HEK293 (cell line): ENCODE measurements at regions not wholly inside any gene's neighbourhood (a gene's known extent, or its start where the extent isn't known, plus 50 kb on each side); places are given as distances from the start of the nearest gene placed in this dataset.

Experiments used
- CTCF ChIA-PET: fragments of 350-600 bp; formaldehyde crosslinking; extraction: SDS; loops from one replicate; lab custom pipeline; 2021; ENCODE audit warnings: antibody characterized with exemption; lab: Yijun Ruan, JAX
- POLR2A ChIA-PET: fragments of 300-600 bp; formaldehyde crosslinking; extraction: SDS; loops from one replicate; lab custom pipeline; 2020; ENCODE audit warnings: antibody characterized with exemption, inconsistent platforms; lab: Yijun Ruan, JAX
- H3K27ac ChIP-seq: fragments of 200-500 bp; sonication (Bioruptor generic); 2 replicates; pipeline ENCODE4 v1.5.1; 2014; ENCODE audit warnings: low read depth, low read length, control low read depth, inconsistent platforms; ENCODE audit errors: extremely low read depth
- H3K36me3 ChIP-seq, 2 experiments: fragments of 200-500 bp in 1 of 2; sonication (Bioruptor generic) in 1 of 2; 1 replicate in 1 of 2; 2 replicates in 1 of 2; pipeline ENCODE4 v1.5.1; 2014 to 2017; ENCODE audit warnings: inconsistent platforms in 2 of 2, low read length in 2 of 2; ENCODE audit not compliant: control insufficient read depth in 2 of 2, insufficient read depth in 1 of 2
- H3K4me1 ChIP-seq: fragments of 200-500 bp; sonication (Bioruptor generic); 2 replicates; pipeline ENCODE4 v1.5.1; 2014; ENCODE audit warnings: mild to moderate bottlenecking, low read length, inconsistent platforms; ENCODE audit not compliant: control insufficient read depth, insufficient read depth
- H3K4me3 ChIP-seq: 2 replicates; pipeline ENCODE4 v1.5.1; 2011; ENCODE audit warnings: low read depth, mild to moderate bottlenecking, control low read depth, low read length, moderate library complexity
- H3K9me3 ChIP-seq: fragments of 200-500 bp; sonication (Bioruptor generic); 2 replicates; pipeline ENCODE4 v1.5.1; 2014; ENCODE audit warnings: low read depth, low read length, inconsistent platforms; ENCODE audit not compliant: control insufficient read depth, insufficient read depth
- SETDB1 ChIP-seq: IDR thresholded peaks from one replicate; pipeline ENCODE4 v1.6.1; 2017; ENCODE audit warnings: mild to moderate bottlenecking, low read length, moderate library complexity, mixed read lengths; ENCODE audit not compliant: insufficient read length
- SP3 ChIP-seq: fragments of 450-650 bp; formaldehyde crosslinking; IDR thresholded peaks from 2 replicates; pipeline ENCODE4 v1.5.1; 2016; ENCODE audit warnings: missing biosample characterization, missing genetic modification characterization
- ZBTB48 ChIP-seq: fragments of 450-650 bp; formaldehyde crosslinking; IDR thresholded peaks from 2 replicates; pipeline ENCODE4 v1.5.1; 2016; ENCODE audit warnings: missing biosample characterization, missing genetic modification characterization
- ZFHX2 ChIP-seq: fragments of 450-650 bp; formaldehyde crosslinking; conservative IDR thresholded peaks from 2 replicates; pipeline ENCODE4 v1.5.1; 2016; ENCODE audit warnings: missing biosample characterization, missing genetic modification characterization
- ZNF155 ChIP-seq: fragments of 450-650 bp; formaldehyde crosslinking; IDR thresholded peaks from 2 replicates; pipeline ENCODE4 v1.5.1; 2016; ENCODE audit warnings: missing biosample characterization, missing genetic modification characterization
- ZNF394 ChIP-seq: fragments of 450-650 bp; formaldehyde crosslinking; IDR thresholded peaks from 2 replicates; pipeline ENCODE4 v1.5.1; 2016; ENCODE audit warnings: missing biosample characterization, missing genetic modification characterization, mild to moderate bottlenecking, moderate library complexity, borderline replicate concordance
- ZNF426 ChIP-seq: fragments of 450-650 bp; formaldehyde crosslinking; IDR thresholded peaks from 2 replicates; pipeline ENCODE4 v1.5.1; 2017; ENCODE audit warnings: missing biosample characterization, missing genetic modification characterization, mild to moderate bottlenecking, inconsistent platforms, moderate library complexity
- ZNF433 ChIP-seq: fragments of 450-650 bp; formaldehyde crosslinking; IDR thresholded peaks from 2 replicates; pipeline ENCODE4 v1.5.1; 2016; ENCODE audit warnings: missing biosample characterization, missing genetic modification characterization, low read depth
- ZNF558 ChIP-seq: fragments of 450-650 bp; formaldehyde crosslinking; IDR thresholded peaks from 2 replicates; pipeline ENCODE4 v1.5.1; 2016; ENCODE audit warnings: missing biosample characterization, missing genetic modification characterization
- ZNF677 ChIP-seq: fragments of 450-650 bp; IDR thresholded peaks from 2 replicates; pipeline ENCODE4 v1.5.0; 2018; ENCODE audit warnings: missing biosample characterization, mild to moderate bottlenecking, missing genetic modification characterization, moderate library complexity
- TF ChIP-seq, protein P1 (sequence below): fragments of 450-650 bp; formaldehyde crosslinking; IDR thresholded peaks from 2 replicates; pipeline ENCODE4 v1.5.1; 2016; ENCODE audit warnings: missing biosample characterization, missing genetic modification characterization, borderline replicate concordance
- TF ChIP-seq, protein P2 (sequence below): fragments of 450-650 bp; formaldehyde crosslinking; IDR thresholded peaks from 2 replicates; pipeline ENCODE4 v1.5.1; 2016; ENCODE audit warnings: missing biosample characterization, missing genetic modification characterization
- TF ChIP-seq, protein P3 (sequence below): fragments of 450-650 bp; formaldehyde crosslinking; conservative IDR thresholded peaks from 2 replicates; pipeline ENCODE4 v1.5.1; 2016; ENCODE audit warnings: low read depth, missing biosample characterization, missing genetic modification characterization
- TF ChIP-seq, protein P4 (sequence below): fragments of 450-650 bp; IDR thresholded peaks from 2 replicates; pipeline ENCODE4 v1.5.1; 2018; ENCODE audit warnings: missing biosample characterization, mild to moderate bottlenecking, missing genetic modification characterization
- TF ChIP-seq, protein P5 (sequence below): IDR thresholded peaks from 2 replicates; pipeline ENCODE4 v1.6.1; 2011; ENCODE audit warnings: mild to moderate bottlenecking, low read depth, low read length, borderline replicate concordance
- TF ChIP-seq, protein P6 (sequence below): fragments of 450-650 bp; formaldehyde crosslinking; IDR thresholded peaks from 2 replicates; pipeline ENCODE4 v1.5.1; 2016; ENCODE audit warnings: missing biosample characterization, missing genetic modification characterization

DNA sequence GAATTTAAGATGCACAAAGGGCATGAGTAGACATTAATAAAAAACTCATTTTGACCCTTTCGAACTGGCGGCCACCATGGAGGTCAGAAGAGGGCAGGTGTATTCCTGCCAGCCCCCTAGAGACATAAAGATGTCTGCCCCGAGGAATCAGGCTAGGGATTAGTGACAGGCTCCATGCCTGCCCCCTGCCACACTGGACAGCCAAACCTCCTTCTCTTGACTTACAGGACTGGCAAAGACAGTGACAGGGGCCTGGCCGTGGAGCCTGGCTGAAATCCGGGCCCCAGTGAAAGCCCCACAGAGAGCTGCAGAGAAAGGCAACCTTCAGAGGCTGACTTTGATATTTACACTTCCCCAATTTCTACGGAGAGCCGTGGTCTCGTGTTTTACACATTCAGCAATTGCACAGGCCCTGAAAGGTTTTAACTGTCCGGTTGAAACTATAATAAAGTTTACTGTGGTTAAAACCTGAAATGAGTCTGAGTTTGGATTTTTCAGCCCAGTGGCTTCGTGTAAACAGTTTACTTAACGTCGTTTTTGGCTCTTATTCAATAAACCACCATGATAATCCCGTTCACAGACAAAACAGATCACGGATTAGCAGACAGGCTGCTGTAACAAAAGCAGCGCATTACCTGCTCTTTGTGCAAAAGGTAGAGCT is 243.9 kb upstream of the MYOCD start:
- Histone ChIP-seq H3K4me1 (no peaks in the 10 kb centered on the region), H3K27ac (no peak overlapping the region), H3K9me3 (no peaks in the 10 kb centered on the region), H3K36me3 (no peaks in the 10 kb centered on the region), H3K4me3 (no peak overlapping the region)
- ChIA-PET CTCF (interaction anchor here (0.7 kb wide), 1 partner anchor 611 kb away, joined by 3 read pairs; no protein-coding TSS in a partner anchor), POLR2A (no interaction called here)
- TF ChIP-seq ZNF677 (tag by site-specific recombination), result no peak
- no peak for TF ChIP-seq SP3 (tag by site-specific recombination)
- TF ChIP-seq ZNF155, result no peak
- no peak for TF ChIP-seq ZNF433 (tag by site-specific recombination)
- TF ChIP-seq, protein P1, sequence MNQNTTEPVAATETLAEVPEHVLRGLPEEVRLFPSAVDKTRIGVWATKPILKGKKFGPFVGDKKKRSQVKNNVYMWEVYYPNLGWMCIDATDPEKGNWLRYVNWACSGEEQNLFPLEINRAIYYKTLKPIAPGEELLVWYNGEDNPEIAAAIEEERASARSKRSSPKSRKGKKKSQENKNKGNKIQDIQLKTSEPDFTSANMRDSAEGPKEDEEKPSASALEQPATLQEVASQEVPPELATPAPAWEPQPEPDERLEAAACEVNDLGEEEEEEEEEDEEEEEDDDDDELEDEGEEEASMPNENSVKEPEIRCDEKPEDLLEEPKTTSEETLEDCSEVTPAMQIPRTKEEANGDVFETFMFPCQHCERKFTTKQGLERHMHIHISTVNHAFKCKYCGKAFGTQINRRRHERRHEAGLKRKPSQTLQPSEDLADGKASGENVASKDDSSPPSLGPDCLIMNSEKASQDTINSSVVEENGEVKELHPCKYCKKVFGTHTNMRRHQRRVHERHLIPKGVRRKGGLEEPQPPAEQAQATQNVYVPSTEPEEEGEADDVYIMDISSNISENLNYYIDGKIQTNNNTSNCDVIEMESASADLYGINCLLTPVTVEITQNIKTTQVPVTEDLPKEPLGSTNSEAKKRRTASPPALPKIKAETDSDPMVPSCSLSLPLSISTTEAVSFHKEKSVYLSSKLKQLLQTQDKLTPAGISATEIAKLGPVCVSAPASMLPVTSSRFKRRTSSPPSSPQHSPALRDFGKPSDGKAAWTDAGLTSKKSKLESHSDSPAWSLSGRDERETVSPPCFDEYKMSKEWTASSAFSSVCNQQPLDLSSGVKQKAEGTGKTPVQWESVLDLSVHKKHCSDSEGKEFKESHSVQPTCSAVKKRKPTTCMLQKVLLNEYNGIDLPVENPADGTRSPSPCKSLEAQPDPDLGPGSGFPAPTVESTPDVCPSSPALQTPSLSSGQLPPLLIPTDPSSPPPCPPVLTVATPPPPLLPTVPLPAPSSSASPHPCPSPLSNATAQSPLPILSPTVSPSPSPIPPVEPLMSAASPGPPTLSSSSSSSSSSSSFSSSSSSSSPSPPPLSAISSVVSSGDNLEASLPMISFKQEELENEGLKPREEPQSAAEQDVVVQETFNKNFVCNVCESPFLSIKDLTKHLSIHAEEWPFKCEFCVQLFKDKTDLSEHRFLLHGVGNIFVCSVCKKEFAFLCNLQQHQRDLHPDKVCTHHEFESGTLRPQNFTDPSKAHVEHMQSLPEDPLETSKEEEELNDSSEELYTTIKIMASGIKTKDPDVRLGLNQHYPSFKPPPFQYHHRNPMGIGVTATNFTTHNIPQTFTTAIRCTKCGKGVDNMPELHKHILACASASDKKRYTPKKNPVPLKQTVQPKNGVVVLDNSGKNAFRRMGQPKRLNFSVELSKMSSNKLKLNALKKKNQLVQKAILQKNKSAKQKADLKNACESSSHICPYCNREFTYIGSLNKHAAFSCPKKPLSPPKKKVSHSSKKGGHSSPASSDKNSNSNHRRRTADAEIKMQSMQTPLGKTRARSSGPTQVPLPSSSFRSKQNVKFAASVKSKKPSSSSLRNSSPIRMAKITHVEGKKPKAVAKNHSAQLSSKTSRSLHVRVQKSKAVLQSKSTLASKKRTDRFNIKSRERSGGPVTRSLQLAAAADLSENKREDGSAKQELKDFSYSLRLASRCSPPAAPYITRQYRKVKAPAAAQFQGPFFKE (tag by site-specific recombination), result no peak
- TF ChIP-seq, protein P2, sequence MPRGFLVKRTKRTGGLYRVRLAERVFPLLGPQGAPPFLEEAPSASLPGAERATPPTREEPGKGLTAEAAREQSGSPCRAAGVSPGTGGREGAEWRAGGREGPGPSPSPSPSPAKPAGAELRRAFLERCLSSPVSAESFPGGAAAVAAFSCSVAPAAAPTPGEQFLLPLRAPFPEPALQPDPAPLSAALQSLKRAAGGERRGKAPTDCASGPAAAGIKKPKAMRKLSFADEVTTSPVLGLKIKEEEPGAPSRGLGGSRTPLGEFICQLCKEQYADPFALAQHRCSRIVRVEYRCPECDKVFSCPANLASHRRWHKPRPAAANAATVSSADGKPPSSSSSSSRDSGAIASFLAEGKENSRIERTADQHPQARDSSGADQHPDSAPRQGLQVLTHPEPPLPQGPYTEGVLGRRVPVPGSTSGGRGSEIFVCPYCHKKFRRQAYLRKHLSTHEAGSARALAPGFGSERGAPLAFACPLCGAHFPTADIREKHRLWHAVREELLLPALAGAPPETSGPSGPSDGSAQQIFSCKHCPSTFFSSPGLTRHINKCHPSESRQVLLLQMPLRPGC, result no peak
- no peak for TF ChIP-seq ZBTB48 (tag by site-specific recombination)
- TF ChIP-seq, all 188 proteins: peak for 0

DNA sequence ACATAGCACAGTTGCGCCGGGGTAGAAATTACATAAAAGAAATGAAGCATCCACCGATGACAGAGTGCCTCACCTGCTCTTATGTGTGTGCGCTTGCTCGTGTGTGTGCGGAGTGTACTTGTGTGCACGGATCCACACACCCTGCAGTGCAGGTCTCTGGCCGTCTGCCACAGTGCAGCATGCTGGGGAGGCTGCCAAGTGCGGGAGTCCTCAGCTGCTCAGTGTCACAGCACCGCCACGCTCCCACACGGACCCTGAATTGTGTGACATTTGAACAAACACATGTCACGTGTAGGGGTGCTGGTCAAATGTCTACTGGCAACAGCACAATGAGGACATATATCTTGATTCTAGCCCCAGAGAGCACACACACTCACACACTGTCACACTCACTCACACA is 243.0 kb upstream of the MYOCD start:
- TF ChIP-seq, protein P3, sequence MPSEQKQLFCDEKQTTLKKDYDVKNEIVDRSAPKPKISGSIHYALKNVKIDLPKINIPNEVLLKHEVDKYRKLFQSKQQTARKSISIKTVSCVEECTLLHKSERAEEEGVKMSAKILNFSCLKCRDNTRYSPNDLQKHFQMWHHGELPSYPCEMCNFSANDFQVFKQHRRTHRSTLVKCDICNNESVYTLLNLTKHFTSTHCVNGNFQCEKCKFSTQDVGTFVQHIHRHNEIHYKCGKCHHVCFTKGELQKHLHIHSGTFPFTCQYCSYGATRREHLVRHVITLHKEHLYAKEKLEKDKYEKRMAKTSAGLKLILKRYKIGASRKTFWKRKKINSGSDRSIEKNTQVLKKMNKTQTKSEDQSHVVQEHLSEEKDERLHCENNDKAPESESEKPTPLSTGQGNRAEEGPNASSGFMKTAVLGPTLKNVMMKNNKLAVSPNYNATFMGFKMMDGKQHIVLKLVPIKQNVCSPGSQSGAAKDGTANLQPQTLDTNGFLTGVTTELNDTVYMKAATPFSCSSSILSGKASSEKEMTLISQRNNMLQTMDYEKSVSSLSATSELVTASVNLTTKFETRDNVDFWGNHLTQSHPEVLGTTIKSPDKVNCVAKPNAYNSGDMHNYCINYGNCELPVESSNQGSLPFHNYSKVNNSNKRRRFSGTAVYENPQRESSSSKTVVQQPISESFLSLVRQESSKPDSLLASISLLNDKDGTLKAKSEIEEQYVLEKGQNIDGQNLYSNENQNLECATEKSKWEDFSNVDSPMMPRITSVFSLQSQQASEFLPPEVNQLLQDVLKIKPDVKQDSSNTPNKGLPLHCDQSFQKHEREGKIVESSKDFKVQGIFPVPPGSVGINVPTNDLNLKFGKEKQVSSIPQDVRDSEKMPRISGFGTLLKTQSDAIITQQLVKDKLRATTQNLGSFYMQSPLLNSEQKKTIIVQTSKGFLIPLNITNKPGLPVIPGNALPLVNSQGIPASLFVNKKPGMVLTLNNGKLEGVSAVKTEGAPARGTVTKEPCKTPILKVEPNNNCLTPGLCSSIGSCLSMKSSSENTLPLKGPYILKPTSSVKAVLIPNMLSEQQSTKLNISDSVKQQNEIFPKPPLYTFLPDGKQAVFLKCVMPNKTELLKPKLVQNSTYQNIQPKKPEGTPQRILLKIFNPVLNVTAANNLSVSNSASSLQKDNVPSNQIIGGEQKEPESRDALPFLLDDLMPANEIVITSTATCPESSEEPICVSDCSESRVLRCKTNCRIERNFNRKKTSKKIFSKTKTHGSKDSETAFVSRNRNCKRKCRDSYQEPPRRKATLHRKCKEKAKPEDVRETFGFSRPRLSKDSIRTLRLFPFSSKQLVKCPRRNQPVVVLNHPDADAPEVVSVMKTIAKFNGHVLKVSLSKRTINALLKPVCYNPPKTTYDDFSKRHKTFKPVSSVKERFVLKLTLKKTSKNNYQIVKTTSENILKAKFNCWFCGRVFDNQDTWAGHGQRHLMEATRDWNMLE (tag by site-specific recombination), result no peak
- TF ChIP-seq, protein P4, sequence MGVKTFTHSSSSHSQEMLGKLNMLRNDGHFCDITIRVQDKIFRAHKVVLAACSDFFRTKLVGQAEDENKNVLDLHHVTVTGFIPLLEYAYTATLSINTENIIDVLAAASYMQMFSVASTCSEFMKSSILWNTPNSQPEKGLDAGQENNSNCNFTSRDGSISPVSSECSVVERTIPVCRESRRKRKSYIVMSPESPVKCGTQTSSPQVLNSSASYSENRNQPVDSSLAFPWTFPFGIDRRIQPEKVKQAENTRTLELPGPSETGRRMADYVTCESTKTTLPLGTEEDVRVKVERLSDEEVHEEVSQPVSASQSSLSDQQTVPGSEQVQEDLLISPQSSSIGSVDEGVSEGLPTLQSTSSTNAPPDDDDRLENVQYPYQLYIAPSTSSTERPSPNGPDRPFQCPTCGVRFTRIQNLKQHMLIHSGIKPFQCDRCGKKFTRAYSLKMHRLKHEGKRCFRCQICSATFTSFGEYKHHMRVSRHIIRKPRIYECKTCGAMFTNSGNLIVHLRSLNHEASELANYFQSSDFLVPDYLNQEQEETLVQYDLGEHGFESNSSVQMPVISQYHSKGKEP, result no peak
- no peak for TF ChIP-seq ZNF558 (tag by site-specific recombination)
- TF ChIP-seq ZFHX2 (tag by site-specific recombination), result no peak
- TF ChIP-seq, protein P5, sequence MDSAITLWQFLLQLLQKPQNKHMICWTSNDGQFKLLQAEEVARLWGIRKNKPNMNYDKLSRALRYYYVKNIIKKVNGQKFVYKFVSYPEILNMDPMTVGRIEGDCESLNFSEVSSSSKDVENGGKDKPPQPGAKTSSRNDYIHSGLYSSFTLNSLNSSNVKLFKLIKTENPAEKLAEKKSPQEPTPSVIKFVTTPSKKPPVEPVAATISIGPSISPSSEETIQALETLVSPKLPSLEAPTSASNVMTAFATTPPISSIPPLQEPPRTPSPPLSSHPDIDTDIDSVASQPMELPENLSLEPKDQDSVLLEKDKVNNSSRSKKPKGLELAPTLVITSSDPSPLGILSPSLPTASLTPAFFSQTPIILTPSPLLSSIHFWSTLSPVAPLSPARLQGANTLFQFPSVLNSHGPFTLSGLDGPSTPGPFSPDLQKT, result no peak
- no peak for TF ChIP-seq ZNF394 (tag by site-specific recombination)
- no peak for TF ChIP-seq SETDB1
- TF ChIP-seq, protein P6, sequence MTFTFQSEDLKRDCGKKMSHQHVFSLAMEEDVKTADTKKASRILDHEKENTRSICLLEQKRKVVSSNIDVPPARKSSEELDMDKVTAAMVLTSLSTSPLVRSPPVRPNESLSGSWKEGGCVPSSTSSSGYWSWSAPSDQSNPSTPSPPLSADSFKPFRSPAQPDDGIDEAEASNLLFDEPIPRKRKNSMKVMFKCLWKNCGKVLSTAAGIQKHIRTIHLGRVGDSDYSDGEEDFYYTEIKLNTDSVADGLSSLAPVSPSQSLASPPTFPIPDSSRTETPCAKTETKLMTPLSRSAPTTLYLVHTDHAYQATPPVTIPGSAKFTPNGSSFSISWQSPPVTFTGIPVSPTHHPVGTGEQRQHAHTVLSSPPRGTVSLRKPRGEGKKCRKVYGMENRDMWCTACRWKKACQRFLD (tag by site-specific recombination), result no peak
- TF ChIP-seq ZNF426 (tag by site-specific recombination), result no peak
- POLR2A ChIA-PET, result interaction anchor here (0.5 kb wide), 1 partner anchor 27 kb away, joined by 4 read pairs; no protein-coding TSS in a partner anchor
- Histone ChIP-seq H3K36me3 (no peaks in the 10 kb centered on the region), H3K27ac (no peak overlapping the region), H3K9me3 (no peaks in the 10 kb centered on the region), H3K4me3 (no peak overlapping the region), H3K4me1 (no peaks in the 10 kb centered on the region)
- CTCF ChIA-PET, result interaction anchor here (0.7 kb wide), 1 partner anchor 610 kb away, joined by 3 read pairs; no protein-coding TSS in a partner anchor
